CD4-positive, alpha-beta T cell treated with Interleukin-21 for 1 hour (primary cell): ENCODE measurements at regions not wholly inside any gene's neighbourhood (a gene's known extent, or its start where the extent isn't known, plus 50 kb on each side); places are given as distances from the start of the nearest gene placed in this dataset.

ENCODE experiments used
- DNase-seq: peaks from one replicate; pipeline ENCODE4 v3.0.0-alpha.2; 2020

DNA sequence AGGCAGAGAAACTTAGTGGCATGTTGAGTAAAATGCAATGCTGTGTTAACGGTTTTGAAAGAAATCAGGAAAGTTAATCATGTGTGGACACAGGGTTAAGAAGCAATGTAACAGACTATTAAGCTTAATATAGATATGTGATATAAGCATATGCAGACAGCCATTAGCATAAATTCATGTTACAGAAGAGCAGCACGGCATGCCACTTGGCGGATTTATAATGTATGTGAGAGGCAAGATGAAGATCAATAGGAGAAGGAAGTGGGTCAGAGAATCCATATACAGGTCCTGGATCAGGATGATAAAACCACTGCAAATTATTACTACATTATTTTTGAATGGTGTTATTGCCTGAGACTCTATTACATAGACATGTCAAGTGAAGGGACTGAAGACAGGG lies 694.3 kb downstream of the MCTP2 start:
- DNase-seq, result no peak

DNA sequence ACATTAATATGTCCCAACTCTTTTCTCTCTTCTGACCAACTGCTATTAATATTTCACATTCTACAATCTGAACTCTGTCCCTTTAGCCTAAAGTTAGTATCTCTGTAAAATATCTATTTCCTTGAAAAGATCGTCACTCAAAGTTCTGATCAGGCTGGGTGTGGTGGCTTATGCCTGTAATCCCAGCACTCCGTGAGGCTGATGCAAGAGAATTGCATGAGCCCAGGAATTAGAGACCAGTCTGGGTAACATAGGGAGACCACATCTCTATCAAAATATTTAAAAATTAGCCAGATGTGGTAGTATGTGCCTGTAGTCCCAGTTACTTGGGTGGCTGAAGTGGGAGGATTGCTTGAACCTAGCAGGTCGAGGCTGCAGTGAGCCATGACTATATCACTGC lies 695.6 kb downstream of the MCTP2 start:
- DNase-seq, result no peak

DNA sequence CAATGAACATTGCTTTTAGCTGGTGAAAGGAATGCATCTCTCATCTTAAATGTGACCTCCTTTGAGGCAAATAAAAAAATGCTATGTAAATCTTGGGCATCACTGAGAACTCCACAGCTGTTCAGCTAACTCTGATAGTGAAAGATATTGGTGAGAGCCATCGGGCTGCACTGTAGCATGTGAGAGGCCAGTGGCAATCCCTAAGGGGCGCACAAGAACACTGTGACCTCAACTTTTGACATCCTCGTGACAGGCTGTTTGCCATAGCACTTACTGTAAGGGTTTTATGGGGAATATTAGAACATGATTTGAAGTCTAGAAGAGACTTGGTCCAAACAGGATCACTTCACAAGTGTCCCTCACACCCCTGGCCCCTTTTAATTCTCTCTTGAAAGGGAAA lies 697.9 kb downstream of the MCTP2 start:
- DNase-seq, result no peak

DNA sequence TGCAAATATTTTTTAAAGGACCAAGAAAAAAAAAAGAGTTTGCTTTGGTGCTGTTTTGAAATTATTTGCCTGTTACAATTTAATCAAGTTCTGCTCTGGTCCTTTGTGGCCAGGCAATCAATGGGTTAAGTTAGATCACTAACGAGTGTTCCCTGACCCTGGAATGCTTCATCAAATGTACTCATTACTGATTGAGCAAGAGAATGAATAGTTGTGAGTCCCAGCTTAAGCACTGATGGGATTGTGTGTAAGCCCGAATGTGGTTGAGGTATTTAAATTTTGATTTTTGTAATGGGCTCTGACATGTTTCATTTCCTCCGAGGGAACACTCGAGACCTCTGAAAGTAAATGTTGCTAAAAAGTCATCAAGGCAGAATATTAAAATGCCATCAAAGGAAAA lies 699.1 kb downstream of the MCTP2 start:
- DNase-seq, result no peak

DNA sequence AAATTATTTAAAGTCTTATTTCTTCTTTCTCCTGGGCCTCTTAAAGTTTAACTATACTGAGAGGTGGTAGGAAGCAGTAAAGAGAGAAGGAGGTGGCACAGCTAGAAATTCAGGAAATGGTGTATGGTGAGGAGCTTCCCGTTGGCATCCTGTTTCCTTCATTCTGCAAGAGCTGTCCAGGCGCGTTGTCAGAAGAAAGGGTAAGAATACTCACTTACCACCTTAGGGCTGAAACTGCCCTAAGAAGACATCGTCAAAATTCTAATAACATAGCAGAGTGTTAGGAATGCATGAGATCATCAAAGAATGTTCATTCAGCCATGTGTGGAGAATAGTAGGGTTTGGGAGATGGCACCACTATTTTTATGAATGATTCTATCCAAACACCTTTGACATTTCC lies 699.6 kb downstream of the MCTP2 start:
- no peak for DNase-seq

DNA sequence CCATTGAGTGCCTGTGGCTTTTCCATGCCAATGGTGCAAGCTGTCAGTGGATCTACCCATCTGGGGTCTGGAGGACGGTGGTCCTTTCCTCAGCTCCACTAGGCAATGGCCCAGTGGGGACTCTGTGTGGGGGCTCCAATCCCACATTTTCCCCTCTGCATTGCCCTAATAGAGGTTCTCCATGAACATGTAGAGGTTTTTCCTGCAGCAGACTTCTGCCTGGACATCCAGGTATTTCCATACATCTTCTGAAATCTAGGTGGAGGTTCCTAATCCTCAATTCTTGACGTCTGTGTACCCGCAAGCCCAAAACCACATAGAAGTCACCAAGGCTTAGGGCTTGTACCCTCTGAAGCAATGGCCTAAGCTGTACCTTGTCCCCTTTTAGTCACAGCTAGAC lies 703.1 kb downstream of the MCTP2 start:
- no peak for DNase-seq

DNA sequence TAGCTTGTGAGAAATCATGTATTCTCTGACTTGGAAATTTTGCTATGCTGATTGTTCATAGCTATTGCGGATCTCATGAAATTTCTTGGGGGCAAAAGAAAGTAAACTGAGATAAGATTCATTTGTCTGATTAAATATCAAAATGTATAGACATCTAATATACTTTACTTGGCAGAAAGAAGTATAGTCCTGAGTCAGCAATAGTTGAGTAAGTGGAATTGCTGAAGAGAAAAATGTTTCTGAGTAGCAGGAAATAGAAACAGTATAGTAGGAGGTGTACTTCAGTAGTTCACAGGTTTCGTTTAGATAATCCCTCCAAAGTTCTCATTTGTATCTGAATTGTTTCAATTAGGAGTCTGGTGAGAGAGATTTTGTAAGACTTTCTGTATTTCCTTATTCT lies 705.9 kb downstream of the MCTP2 start:
- no peak for DNase-seq

DNA sequence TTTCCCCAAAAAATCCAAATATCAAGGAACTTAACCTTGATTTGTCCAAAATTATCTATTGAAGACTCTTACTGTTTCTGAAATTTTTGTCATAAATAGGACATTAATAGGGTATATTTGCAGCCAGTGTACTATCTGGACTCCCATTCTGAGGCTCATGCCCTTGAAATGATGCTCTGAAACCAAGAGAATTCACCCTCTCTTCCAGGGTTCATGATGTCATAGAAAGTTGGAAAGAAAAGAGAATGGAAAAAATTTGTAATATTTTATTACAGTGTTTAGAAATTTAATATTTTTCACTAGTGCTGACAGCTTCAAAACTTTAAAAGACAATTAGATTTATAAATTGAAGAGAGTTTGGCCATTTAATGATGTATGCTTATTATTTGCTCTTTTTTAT lies 712.5 kb downstream of the MCTP2 start:
- DNase-seq, result no peak

DNA sequence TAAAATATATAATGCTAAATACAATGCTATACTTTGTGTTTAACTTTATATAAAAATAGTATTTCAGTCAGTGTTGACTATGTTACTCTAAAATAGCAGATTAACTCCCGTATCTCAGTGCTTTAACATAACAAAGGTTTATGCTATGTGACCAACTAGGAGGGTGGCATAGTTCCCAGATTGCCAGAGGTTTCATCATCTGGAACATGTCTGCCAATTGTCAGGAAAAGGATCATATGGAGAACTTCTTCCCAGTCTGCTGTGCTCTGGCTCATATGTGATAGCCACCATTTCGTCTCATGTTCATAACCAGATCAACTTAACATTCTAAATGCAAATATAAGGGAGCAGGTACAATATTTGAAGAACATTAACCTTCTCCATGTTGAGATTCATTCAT lies 720.2 kb downstream of the MCTP2 start:
- no peak for DNase-seq

DNA sequence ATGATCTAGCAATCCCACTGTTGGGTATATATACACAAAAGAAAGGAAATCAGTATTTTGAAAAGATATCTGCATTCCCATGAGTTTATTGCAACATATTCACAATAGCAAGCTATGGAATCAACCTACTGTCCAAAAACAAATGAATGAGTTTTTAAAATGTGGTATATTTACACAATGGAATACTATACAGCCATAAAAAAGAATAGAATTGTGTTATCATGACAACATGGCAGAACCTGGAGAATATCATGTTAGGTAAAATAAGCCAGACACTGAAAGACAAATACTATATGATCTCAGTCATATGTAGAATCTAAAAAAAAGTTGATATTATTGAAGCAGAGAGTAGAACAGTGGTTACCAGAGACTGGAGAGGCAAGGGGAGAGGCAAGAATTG lies 732.6 kb downstream of the MCTP2 start:
- DNase-seq, result no peak

DNA sequence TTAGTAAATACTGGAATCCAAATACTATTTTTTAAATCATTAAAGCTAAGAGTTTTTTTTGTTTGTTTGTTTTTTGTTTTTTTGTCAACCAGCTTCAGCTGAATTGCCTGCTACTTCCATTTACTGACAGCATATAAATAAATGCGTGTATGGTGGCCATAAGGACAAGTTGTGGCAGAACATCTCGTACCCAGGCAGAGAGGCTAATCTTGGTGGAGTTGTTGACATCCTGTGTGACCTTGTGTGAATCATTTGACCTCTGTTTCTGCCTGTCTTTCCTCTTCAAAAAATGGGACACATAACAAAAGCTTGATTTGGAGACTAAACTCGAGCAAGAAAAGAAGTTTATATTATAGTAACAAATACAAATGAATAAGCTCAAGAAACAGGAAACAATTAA lies 734.2 kb downstream of the MCTP2 start:
- DNase-seq, result no peak

DNA sequence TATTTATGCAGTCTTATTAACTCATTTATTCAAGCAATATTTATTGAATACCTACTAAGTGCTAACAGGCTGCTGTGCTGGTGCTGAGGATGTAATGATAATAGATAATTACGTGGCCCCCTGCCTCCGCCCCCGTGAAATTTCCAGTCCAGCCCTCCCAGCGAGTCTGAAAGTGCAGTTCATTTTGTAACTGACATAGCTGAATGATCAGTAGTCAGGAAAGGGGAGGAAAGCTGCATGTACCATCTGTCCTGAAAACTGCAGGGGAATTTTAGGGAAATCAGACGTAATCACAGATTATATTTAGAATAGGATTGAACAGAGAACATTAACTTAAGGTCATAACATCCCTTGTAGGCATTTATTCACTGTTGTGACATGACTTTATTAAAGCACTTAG lies 736.8 kb downstream of the MCTP2 start:
- DNase-seq, result no peak

DNA sequence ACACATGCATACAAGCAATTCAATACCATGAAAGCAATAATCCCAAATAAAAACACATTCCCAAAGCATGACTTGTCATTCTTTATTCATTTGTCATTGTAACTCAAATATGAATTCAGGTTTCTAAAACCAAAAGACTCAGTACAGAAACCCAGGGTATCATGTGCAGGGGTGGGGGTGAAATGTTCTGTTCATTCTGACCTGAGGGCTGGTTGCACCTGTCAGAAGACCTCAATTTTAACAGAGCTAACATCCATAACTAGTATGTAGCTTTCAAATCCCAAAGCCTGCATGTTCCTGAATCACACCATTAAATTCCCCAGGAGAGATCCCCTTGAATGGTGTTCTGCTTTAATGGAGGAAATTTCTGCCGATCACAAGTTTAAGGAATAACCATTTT lies 738.7 kb downstream of the MCTP2 start:
- no peak for DNase-seq

DNA sequence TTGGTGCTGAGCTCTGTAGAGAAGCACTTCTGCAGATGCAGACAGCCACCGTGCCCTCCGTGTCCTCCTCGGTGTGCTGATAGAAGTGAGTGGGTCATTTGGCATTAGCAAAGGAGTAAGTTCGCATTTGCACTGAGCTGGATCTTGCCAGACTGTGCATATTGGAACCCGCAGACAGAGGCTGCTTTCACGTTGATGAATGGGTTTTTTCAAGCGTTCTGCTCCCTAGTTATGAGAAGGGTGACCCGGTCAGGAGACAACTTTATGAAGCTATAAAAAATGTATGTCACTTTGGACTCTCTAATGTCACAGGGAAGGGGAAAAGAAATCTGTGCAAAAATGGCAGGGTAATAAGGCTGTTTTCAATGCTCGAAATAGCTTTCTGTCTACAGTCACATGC lies 739.4 kb downstream of the MCTP2 start:
- DNase-seq, result no peak

DNA sequence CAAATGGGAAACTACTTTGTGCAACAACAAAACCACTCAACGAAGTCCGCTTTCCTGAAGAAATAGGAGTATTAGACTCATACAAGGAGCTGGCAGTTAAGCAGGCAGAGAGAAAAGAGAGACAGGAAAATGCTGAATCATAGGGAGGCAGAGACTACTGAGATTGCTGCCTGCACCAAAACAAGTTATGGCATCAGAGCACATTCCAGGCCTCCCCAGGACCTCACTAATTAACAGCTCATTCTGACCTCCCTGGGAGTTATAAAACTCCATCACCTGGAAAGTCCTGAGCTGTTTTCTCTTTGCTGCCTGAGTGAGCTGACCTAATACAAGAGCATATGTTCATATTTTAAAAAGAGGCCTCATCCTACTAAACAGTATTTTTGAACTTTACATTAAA lies 741.0 kb downstream of the MCTP2 start:
- no peak for DNase-seq

DNA sequence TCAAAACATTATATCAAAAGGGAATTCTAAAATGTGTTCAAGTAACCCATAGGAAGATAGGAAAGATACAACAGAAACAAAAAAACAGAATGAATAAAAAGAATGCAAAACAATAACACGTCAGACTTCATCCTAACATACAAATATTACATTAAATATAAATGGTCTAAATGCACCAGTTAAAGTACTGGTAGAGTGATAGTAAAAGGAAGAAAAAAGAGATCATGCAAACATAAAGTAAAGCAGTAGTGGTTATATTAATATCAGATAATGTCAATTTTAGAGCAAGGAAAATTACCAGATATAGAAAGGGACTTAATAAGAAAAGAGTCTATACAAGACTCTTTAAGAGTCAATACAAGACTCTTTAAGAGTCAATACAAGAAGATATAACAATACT lies 755.7 kb downstream of the MCTP2 start:
- DNase-seq, result no peak

DNA sequence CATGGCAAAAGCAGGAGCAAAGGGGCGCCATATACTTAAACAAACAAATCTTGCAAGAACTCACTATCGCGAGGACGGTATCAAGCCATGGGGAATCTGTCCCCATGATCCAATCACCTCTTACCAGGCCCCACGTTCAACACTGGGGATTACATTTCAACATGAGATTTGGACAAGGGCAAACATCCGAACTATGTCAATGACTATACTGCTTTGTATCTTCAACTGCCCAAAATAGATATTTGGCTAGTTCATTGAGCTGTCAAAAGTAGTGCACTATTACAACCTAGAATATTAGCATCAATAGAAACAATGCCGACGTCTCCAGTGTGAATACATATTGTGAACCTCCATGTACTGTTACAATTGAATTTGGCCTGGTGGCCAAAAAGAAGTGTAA lies 760.4 kb downstream of the MCTP2 start:
- DNase-seq, result no peak

DNA sequence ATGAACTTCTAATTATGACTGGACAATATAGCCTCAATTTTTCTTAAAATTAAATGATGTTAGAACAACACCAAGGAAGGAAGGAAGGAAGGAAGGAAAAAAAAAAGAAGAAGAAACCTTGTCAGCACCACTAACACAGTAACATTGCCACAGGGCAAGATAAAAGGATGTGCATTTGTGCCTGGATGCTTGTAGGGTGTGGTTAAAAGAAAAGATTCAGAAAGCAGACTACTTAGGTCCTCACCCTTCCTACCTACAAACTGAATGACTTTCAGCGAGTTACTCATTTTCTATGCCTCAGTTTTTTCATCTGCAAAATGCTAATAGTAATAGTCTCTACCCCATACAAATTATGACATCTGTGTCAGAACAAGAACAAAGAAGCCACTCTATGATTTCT lies 778.3 kb downstream of the MCTP2 start:
- DNase-seq, result no peak

DNA sequence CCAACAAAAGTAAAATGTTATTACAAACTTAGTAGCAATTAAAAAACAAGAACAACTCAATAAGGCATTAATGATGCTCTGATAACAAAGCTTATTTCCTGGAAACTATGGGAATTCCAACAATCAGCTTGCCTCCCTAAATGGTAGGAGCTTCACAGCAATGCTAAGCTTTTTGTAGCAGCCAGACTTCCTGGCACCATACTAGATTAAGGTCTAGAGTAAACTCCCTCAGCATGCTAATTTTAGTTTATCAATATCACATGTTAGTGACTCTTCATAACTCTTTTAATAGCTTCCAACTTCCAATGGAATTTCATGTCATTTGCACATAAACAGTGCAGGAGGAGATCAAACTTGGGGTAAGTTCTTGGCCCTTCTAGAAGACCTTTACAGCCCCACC lies 782.0 kb downstream of the MCTP2 start:
- no peak for DNase-seq

DNA sequence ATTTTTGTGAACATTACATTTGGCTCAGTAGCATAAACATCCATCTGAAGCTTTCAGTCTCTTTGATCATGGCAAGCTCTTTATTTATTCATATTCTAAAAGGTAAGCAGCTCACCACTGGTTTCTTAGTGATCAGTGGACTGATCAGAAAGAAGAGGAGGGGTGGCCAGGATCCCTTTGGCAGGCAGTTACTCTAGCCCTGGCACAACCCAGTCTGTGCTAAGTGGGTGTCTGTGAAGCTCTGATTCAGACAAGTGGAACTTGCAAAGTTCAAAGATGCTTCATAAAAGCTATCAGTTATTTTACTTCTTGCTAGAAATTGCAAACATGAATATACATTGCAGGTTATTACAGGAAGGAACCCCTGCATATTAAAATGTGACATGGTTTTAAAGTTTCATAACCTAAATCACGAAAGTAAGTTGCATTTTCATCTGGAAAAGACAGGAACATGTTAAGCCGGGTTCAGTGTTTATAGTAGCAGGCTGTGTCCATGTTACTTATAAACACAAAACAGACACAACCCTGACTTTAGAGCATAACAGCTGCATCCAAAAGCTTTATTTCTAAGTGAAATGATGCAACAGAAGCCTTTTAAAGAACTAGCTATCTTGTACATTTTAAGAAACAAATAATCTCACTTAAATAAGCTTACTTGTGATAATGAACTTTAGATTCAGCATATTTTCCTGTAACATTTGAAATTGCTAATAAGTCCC lies 785.3 kb downstream of the MCTP2 start:
- no peak for DNase-seq

DNA sequence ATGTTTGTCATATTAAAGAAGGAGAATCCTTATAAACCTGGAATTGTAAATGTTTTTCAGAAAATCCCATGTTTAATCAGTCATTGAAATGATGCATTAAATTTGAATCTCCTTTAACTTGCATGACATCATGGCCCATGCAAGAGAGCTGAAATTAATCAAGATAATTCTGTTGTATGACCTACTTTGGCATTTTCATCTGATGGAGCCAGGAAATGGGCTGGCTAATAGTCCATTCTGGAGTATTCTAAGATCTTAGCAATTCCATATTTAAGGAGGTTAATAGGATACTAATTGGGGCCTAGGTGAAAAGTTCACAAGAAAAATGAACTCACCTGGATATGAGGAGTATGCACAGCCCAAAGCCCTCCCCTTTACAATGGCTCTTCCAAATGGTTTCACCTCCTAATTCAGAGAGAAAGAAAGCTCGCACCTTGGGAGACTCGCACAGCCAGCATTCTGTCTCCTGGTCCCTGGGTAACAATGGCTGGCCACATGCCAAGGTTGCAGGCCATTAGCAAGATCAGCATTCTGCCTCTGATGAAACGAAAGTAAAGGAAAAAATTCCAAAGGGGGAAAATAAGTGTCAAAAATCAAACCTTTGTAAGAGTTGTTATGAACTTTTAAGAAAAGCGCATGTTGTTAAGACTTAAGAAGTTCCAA lies 786.4 kb downstream of the MCTP2 start:
- no peak for DNase-seq

DNA sequence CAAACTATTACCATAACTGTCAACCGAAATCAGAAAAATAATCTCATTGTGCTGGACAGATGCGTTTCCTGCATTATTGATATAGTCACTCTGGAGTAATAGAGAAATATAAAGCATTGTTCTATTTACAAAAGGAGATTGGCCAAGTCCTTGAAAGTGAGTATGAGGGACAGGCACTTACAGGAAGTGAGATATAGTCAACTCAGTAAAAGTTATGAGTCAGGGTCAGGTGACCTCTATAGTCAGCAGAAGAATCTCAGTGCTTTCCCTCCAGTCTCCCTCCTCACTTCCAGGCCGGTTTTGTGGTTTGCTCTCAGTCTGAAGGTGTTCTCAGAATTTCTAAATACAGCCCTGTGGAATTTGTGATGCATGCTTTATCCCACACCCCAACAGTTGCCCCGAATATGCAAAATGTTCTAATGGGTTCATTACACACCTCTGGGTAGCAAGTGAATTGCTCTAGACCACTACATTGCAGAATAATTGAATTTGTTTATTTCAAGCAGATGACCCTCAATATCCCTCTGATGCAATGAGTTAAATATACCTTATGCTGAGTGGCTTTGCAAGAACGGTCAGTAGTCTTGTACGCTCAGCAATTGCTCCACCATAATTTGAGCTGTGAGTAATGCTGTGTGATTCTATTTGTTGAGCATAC lies 787.7 kb downstream of the MCTP2 start:
- DNase-seq, result no peak

DNA sequence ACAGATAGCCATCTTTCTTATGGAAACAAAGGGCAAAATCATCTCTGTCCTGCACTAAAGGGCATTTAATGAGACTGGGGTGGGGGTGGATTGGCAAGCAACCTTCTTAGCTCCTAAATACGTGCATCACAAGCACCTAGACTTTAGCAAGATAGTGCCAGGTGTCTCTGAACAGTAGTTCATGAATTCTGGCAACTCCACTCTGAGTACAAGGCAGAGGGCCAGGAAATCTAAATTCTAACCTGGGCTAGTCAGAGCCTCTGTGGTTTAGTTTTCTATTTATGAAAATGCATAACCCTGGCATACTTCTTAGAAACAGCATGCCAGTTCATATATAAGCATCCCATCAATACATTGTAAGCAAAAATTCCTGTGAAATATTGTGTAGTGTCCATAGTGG lies 788.5 kb downstream of the MCTP2 start:
- no peak for DNase-seq

DNA sequence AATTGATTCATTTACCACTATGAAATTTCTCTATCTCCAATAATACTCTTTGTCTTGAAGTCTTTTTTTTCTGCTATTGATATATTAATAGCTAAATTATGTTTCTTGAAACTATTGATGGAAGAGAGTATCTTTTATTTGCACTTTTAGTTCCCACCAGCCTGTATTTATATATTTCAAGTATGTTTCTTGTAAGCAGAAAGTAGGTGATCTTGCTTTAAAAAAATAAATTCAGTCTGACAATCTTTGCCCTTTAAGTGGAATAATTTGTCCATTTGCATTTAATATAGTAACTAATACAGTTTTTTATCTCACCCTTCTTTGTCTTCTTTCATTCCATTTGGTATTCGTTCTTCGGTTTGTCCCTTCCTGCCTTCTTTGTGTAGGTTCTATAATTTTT lies 790.5 kb downstream of the MCTP2 start:
- DNase-seq, result no peak

DNA sequence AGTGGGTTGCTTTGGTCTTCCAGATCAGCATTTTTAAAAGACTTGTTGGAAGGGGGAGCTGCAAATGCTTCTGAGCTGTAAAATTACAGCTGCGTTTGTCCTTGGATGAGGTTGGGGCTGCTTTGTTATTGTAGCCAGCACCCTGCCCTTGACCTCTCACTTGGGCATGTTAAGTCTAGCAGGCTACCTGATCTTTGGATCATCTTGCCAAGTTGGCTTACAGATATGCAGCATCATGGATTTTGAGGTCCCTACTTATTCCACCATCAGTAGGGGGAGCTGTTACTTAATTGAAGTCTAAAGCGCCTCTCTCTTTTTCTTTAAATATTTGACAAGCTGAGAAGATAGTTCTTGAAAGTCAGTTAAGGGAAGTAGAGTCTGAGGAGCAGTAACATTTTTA lies 793.0 kb downstream of the MCTP2 start:
- no peak for DNase-seq
